Endometrium (tissue), 2 donors: ENCODE measurements at regions not wholly inside any gene's neighbourhood (a gene's known extent, or its start where the extent isn't known, plus 50 kb on each side); places are given as distances from the start of the nearest gene placed in this dataset.

Experiments
- FAIRE-seq: peaks from 2 replicates; lab custom pipeline; 2012; peaks lifted over from hg19 to GRCh38; lab: Jason Lieb, UNC
- donor health status: control.
- donor health status: control.

DNA sequence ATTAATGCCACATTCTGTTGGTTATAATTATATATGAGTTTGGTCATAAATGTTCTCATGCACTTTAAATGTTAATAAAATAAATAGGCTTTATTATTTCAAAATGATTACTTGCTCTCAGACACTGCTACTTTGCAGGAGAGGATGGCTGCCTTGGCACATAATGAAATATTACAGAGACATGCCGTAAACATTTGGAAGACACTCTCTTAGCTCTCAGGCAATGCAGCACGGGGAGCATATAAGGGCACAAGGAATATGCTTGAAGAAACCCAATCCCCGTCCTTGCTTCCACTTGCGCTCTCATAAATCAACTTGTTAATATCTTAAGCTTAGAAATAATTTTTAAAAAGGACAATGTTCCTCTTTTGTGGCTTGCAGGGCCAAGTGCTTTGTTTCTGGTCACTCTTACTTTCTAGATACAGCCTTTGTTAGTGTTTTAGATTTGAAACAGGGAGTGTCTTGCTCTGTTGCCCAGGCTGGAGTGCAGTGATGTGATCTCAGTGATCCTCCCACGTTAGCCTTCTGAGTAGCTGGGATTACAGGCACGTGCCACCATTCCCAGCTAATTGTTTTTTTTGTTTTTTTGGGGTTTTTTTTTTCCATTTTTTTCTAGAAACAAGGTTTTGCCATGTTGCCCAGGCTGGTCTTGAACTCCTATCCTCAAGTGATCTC is 445.0 kb downstream of the SPRY1 start:
- no peak for FAIRE-seq

DNA sequence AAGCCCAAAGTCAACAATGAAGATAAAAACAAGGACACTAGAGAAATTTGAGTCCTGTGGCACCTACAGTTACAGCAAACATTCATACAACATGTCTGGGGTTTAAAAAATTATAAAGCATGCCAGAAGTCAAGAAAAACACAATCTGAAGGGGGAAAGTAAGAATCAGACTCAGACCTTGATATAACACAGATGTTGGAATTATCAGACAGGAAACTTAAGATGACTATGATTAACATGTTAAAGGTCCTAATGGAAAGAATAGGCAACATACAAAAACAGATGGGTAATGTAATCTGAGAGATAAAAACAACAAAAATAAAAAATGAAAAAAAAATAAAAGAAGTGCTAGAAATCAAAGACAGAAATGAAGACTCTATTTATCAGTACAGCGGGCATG is 446.5 kb downstream of the SPRY1 start:
- FAIRE-seq: peak; percentile 74

- no peak for FAIRE-seq
Observed at GRCh38 chr4:123844374-123844773, 447.8 kb downstream of the SPRY1 start.

- FAIRE-seq: peak; percentile 99
Observed at GRCh38 chr4:123846092-123846491, 449.5 kb downstream of the SPRY1 start.

GRCh38 chr4:123846561-123846960 is 450.0 kb downstream of the SPRY1 start:
- FAIRE-seq: no peak

DNA sequence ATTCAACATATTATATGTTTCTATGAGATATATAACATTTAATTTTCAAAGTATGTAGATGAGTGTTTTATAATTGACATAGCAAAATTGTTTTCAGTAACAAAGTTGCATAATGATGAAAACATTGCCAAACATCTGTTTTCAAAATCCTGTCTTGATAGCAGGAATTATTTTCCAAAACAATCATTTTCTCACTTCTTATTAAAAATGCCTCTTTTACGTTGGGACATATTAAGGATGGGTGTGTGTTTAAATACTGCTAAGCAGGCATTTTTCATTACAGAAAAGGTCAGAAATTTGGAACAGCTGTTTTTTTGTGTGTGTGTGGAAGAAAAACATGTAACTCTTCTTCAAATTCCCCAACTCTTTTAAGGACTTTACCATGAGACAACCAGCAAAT is 452.0 kb downstream of the SPRY1 start:
- peak; percentile 98 for FAIRE-seq

GRCh38 chr4:123849495-123849894 is 452.9 kb downstream of the SPRY1 start:
- no peak for FAIRE-seq

DNA sequence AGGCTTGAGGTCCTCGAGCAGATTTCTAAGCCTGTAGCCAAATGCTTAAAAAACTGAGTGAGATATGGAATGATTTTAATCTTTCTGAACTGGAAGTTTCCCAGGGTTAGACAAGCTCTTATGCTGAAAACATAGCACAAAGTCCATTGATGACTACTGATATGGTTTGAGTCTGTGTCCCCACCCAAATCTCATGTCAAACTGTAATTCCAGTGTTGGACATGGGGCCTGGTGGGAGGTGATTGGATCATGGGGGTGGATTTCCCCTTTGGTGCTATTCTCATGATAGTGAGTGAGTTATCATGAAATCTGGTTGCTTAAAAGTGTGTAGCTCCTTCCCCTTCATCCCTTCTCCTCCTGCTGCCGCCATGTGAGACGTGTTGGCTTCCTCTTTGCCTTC is 454.9 kb downstream of the SPRY1 start:
- no peak for FAIRE-seq

DNA sequence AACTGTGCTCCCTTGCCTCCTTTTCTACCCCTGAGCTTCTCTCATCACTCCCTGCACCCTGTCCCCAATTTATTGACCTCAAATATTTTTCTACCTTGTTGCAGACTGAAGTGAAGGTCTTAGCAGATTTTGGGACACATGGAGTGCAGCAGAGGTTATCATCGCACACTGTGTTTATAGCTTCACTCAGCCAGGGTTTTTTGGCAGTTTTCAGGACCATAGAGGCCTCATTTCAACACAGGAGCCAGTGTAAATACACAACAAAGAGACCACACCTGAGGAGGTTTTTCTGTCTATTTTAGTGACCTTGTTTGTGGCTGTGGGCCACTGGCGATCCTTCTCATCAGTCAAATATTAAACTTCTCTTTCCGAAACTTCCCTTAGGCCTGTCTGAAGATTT is 457.1 kb downstream of the SPRY1 start:
- no peak for FAIRE-seq

GRCh38 chr4:123856689-123857545 is 460.3 kb downstream of the SPRY1 start:
- no peak for FAIRE-seq

DNA sequence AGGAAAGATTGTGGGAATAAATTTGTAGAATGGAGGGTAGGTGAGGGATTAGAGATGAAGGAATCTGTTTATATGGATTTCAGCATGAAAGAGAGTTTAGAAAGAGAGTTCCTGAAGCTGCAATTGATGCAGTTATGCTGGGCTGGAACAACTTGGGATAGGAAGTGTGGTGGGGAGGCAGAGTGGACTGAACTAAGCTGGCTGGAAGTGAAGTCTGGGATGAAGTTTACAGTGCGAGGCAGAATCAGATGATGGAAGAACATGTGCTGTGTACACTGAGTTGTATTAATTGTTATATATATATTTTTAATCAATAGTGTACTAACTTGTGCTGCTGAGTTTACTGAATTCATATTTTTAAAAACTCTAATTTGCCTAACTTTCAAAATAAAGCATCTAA is 461.9 kb downstream of the SPRY1 start:
- no peak for FAIRE-seq

- no peak for FAIRE-seq
Observed at GRCh38 chr4:123862812-123863211, 466.2 kb downstream of the SPRY1 start.

- no peak for FAIRE-seq
Observed at GRCh38 chr4:123866796-123867195, 470.2 kb downstream of the SPRY1 start.

- FAIRE-seq: no peak
Observed at GRCh38 chr4:123867910-123868587, 471.5 kb downstream of the SPRY1 start.

- FAIRE-seq: no peak
Observed at GRCh38 chr4:123869286-123870215, 473.0 kb downstream of the SPRY1 start.

DNA sequence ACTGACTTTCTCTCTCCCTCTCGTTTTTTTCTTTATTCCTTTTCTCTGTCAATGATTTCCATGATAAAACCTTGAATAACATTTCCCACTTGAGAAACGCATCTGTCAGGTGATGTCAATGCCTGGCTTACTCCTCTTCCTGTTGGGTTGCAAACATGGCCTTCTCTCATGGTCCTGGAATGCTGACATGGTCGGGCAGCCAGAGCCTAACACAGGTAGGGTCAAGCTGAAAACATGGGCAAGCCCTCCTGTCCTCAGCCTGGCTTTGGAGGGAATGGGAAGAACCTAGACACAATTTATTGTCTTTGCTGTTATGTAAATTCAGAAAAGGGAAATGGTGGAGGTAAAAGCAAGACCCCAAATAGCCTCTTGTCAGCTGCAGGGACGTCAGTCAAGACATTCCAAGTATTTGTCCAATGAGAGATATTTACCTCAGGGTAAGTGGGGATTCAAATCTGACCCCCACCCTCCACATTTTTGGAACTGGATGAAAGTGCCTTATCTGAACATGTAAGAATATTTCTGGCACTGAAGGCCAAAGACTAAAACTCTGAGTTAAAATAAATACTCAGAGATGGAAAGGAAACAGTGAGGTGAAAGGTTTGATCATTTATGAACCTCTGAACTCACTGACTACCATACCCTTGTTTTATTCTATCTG is 473.8 kb downstream of the SPRY1 start:
- FAIRE-seq: no peak

DNA sequence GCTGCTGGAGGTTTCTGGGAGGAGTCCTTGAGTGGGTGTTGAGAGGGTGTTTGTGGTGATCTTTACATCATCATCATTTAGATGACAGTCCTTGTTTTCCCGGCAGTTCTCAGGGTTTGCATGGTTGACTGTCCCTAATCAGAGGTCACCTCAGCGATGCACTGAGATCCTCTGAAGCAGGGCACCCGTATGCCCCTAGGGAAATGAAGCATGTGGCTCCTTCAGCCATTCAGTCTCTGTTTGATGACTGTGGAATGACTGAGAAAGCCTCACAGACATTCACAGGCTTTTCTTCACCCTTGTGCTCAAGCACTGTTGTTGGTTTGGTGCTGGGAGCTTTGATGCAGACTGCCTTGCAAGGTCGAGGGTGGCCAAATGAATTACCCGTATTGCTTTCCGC is 474.7 kb downstream of the SPRY1 start:
- FAIRE-seq: no peak

DNA sequence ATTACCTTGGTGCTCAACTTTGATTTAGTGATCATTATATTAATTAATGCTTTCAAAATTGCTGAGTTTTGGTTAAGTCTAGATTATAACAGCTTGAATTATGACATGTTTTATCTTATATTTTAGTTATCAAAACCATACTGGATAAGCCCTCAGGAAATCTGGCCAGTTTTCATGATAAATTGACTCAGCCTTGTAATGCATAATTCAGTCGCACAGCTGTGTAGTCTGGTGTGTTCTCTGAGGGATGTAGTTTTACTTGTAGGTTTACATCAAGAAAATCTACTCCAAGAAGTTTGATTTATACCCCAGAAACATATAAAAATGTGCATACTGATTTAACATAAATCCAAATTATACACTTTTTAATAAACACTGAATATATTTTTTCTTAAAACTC is 477.5 kb downstream of the SPRY1 start:
- FAIRE-seq: no peak

GRCh38 chr4:123876143-123876542 is 479.5 kb downstream of the SPRY1 start:
- FAIRE-seq: no peak

DNA sequence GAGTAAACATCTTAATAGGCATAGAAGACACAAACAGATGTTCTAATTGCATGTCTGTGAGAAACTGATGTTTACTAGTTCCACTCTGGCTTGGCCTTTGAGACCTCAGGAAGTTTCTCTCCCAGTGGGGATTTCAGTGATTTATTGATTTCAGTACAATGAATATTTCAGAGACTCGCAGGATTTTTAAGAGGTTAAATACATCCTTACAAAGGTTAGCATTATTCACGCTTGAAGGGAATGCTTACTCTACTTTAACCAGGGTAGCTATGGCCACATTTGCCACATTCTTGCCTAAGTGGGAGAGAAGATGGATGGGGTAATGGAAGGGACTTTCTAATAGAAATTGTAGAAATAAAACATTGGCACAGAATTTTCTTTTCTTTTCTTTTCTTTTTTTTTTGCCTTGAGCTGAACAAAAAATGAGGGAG is 480.1 kb downstream of the SPRY1 start:
- peak; percentile 85 for FAIRE-seq

DNA sequence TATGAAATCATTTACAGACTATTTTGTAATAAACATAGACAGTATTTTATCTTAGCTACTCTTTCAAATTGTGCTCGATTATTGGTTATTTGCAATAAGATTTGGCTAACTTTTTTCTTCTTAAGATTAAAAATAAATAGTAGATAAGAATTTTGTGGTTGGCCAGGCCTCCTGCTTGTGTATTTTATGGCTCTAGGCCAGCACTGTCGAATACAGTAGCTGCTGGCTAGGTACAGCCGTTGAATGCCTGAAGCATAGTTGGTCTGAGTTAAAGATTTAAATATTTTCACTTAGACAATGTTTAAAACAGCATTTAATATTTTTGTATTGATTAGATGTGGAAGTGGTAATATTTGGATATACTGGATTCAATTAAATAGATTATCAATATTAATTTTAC is 481.0 kb downstream of the SPRY1 start:
- no peak for FAIRE-seq
